ENCODE measurements at regions not wholly inside any gene's neighbourhood (a gene's known extent, or its start where the extent isn't known, plus 50 kb on each side); places are given as distances from the start of the nearest gene placed in this dataset.

- no TSS peak for BruUV-seq (replicated peaks)
- Mint-ChIP-seq H3K27me3 (ENCODE audit: unreplicated experiment) (no peaks in the 10 kb centered on the region), H3K4me3 (ENCODE audit: low read depth, unreplicated experiment) (no peak overlapping the region), H3K27ac (ENCODE audit: unreplicated experiment) (no peak overlapping the region), H3K4me1 (ENCODE audit: low read depth, unreplicated experiment) (peaks cover 14% of the 10 kb centered on the region), H3K36me3 (ENCODE audit: insufficient read depth, unreplicated experiment) (no peaks in the 10 kb centered on the region), H3K9me3 (ENCODE audit: low read depth, unreplicated experiment) (peaks cover 2% of the 10 kb centered on the region)
- intact Hi-C loops (cut with micrococcal nuclease; ENCODE audit: unreplicated experiment) = no loop called here
- TF ChIP-seq, protein P1, sequence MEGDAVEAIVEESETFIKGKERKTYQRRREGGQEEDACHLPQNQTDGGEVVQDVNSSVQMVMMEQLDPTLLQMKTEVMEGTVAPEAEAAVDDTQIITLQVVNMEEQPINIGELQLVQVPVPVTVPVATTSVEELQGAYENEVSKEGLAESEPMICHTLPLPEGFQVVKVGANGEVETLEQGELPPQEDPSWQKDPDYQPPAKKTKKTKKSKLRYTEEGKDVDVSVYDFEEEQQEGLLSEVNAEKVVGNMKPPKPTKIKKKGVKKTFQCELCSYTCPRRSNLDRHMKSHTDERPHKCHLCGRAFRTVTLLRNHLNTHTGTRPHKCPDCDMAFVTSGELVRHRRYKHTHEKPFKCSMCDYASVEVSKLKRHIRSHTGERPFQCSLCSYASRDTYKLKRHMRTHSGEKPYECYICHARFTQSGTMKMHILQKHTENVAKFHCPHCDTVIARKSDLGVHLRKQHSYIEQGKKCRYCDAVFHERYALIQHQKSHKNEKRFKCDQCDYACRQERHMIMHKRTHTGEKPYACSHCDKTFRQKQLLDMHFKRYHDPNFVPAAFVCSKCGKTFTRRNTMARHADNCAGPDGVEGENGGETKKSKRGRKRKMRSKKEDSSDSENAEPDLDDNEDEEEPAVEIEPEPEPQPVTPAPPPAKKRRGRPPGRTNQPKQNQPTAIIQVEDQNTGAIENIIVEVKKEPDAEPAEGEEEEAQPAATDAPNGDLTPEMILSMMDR (IDR thresholded peaks at IDR 0.05; ENCODE audit: unreplicated experiment) = no peak
- CTCF ChIA-PET = no interaction called here
- no peak for DNase-seq
Measured at GRCh38 chr19:28887920-28888618, 324.9 kb downstream of the UQCRFS1 start.

- H3K4me1 Mint-ChIP-seq (ENCODE audit: low read depth, unreplicated experiment) = peaks cover 14% of the 10 kb centered on the region
- no peaks in the 10 kb centered on the region for H3K36me3 Mint-ChIP-seq (ENCODE audit: insufficient read depth, unreplicated experiment)
- CTCF ChIA-PET = no interaction called here
- no peak overlapping the region for H3K27ac Mint-ChIP-seq (ENCODE audit: unreplicated experiment)
- no TSS peak for BruUV-seq (replicated peaks)
- H3K4me3 Mint-ChIP-seq (ENCODE audit: low read depth, unreplicated experiment) = no peak overlapping the region
- H3K27me3 Mint-ChIP-seq (ENCODE audit: unreplicated experiment) = no peaks in the 10 kb centered on the region
- DNase-seq = no peak
- TF ChIP-seq, protein P1 (IDR thresholded peaks at IDR 0.05; ENCODE audit: unreplicated experiment) = no peak
- intact Hi-C loops (cut with micrococcal nuclease; ENCODE audit: unreplicated experiment) = no loop called here
- no peaks in the 10 kb centered on the region for H3K9me3 Mint-ChIP-seq (ENCODE audit: low read depth, unreplicated experiment)
Measured at GRCh38 chr19:28886708-28887107, 326.2 kb downstream of the UQCRFS1 start.

DNA sequence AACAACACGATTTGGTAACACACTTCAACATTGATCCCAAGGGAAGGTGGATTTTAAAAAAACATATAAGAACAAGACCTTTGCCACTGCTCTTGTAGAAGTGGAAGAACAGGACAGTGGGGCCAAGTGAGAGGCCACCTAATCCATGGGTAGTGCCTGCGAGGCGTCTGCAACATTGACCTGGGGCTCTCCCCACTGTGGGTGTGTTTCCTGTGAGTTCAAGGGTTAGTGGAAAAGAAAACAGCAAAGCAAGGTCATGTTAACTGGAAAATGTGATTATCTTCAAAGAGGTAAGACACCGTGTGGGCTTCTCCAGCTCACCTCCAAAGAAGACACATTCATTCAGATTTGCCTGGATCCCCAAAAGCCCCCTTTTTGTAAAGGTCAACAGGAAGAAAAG, 327.0 kb downstream of the UQCRFS1 start:
- H3K4me1 Mint-ChIP-seq (ENCODE audit: low read depth, unreplicated experiment) = peaks cover 14% of the 10 kb centered on the region
- H3K36me3 Mint-ChIP-seq (ENCODE audit: insufficient read depth, unreplicated experiment) = no peaks in the 10 kb centered on the region
- H3K27me3 Mint-ChIP-seq (ENCODE audit: unreplicated experiment) = no peaks in the 10 kb centered on the region
- intact Hi-C loops (cut with micrococcal nuclease; ENCODE audit: unreplicated experiment) = no loop called here
- H3K9me3 Mint-ChIP-seq (ENCODE audit: low read depth, unreplicated experiment) = no peaks in the 10 kb centered on the region
- no TSS peak for BruUV-seq (replicated peaks)
- TF ChIP-seq, protein P1 (IDR thresholded peaks at IDR 0.05; ENCODE audit: unreplicated experiment) = no peak
- DNase-seq = no peak
- CTCF ChIA-PET = no interaction called here
- no peak overlapping the region for H3K4me3 Mint-ChIP-seq (ENCODE audit: low read depth, unreplicated experiment)
- no peak overlapping the region for H3K27ac Mint-ChIP-seq (ENCODE audit: unreplicated experiment)

GRCh38 chr19:28884786-28885476, 328.0 kb downstream of the UQCRFS1 start:
- intact Hi-C loops (cut with micrococcal nuclease; ENCODE audit: unreplicated experiment) = loop anchor here (5.0 kb wide), 1 partner anchor 97 kb away; no protein-coding TSS in a partner anchor
- Mint-ChIP-seq H3K36me3 (ENCODE audit: insufficient read depth, unreplicated experiment) (no peaks in the 10 kb centered on the region), H3K27me3 (ENCODE audit: unreplicated experiment) (no peaks in the 10 kb centered on the region), H3K4me3 (ENCODE audit: low read depth, unreplicated experiment) (no peak overlapping the region), H3K9me3 (ENCODE audit: low read depth, unreplicated experiment) (no peaks in the 10 kb centered on the region), H3K4me1 (ENCODE audit: low read depth, unreplicated experiment) (peaks cover 14% of the 10 kb centered on the region), H3K27ac (ENCODE audit: unreplicated experiment) (no peak overlapping the region)
- no peak for DNase-seq
- TF ChIP-seq, protein P1 (IDR thresholded peaks at IDR 0.05; ENCODE audit: unreplicated experiment) = no peak
- BruUV-seq (replicated peaks) = no TSS peak
- CTCF ChIA-PET = no interaction called here

Data from Calu3 (cell line).